H1 (cell line): ENCODE measurements at regions not wholly inside any gene's neighbourhood (a gene's known extent, or its start where the extent isn't known, plus 50 kb on each side); places are given as distances from the start of the nearest gene placed in this dataset.

Source experiments
- CTCF ChIA-PET: fragments of 300-600 bp; sonication (Branson Sonifier 250); formaldehyde crosslinking; loops from one replicate; lab custom pipeline; 2021; ENCODE audit not compliant: partially characterized antibody; lab: Charles Lee
- POLR2A ChIA-PET: fragments of 300-600 bp; sonication (Branson Sonifier 250); formaldehyde crosslinking; loops from one replicate; lab custom pipeline; 2021; ENCODE audit warnings: inconsistent platforms; ENCODE audit not compliant: partially characterized antibody; lab: Charles Lee
- DNase-seq, 2 experiments: peaks; one replicate each; pipeline versions ENCODE4 v3.0.0 to v3.0.0-alpha.2; 2010 to 2022; ENCODE audit warnings: low spot score in 2 of 2, low read depth in 1 of 2, mixed read lengths in 1 of 2
- FAIRE-seq: peaks from 2 replicates; lab custom pipeline; 2011; peaks lifted over from hg19 to GRCh38; lab: Jason Lieb, UNC
- H2AFZ ChIP-seq: 2 replicates; pipeline ENCODE4 v1.8.1; 2012; ENCODE audit warnings: low read length, inconsistent platforms
- H2AK5ac ChIP-seq: 2 replicates; pipeline ENCODE4 v1.6.1; 2013; ENCODE audit warnings: low read depth, low read length
- H2BK120ac ChIP-seq: replicated peaks from 2 replicates; pipeline ENCODE3; 2013; ENCODE audit warnings: low read depth, low read length, inconsistent platforms
- H2BK12ac ChIP-seq: 2 replicates; pipeline ENCODE4 v1.6.1; 2013; ENCODE audit warnings: low read depth, low read length
- H2BK15ac ChIP-seq: 2 replicates; pipeline ENCODE4 v1.6.1; 2013; ENCODE audit warnings: low read length
- H2BK20ac ChIP-seq: 2 replicates; pipeline ENCODE4 v1.6.1; 2013; ENCODE audit warnings: low read length
- H2BK5ac ChIP-seq: 2 replicates; pipeline ENCODE4 v1.6.1; 2013; ENCODE audit warnings: low read depth, low read length
- H3K14ac ChIP-seq: 2 replicates; pipeline ENCODE4 v1.6.1; 2013; ENCODE audit warnings: inconsistent platforms; ENCODE audit not compliant: insufficient read length
- H3K18ac ChIP-seq: 2 replicates; pipeline ENCODE4 v1.6.1; 2013; ENCODE audit warnings: low read length; ENCODE audit errors: extremely low read depth
- H3K23ac ChIP-seq: 2 replicates; pipeline ENCODE4 v1.6.1; 2013; ENCODE audit warnings: inconsistent platforms; ENCODE audit not compliant: insufficient read length
- H3K23me2 ChIP-seq: 2 replicates; pipeline ENCODE4 v1.6.1; 2013; ENCODE audit warnings: low read depth, low read length
- H3K27ac ChIP-seq: 2 replicates; pipeline ENCODE4 v1.6.1; 2011; ENCODE audit warnings: low read depth, low read length, inconsistent platforms
- H3K27me3 ChIP-seq, 4 experiments: replicated peaks in 1 of 4; 1 replicate in 1 of 4; 2 replicates in 3 of 4; pipeline versions ENCODE4 v1.6.1 to v1.8.1; 2011 to 2013; ENCODE audit warnings: low read length in 3 of 4, mild to moderate bottlenecking in 3 of 4, inconsistent platforms in 2 of 4, mixed read lengths in 2 of 4, moderate library complexity in 1 of 4; ENCODE audit not compliant: control insufficient read depth in 3 of 4, insufficient read depth in 3 of 4; ENCODE audit errors: extremely low read depth in 1 of 4
- H3K36me3 ChIP-seq, 4 experiments: 2 replicates each; pipeline versions ENCODE4 v1.6.1 to v1.8.1; 2011 to 2013; ENCODE audit warnings: mild to moderate bottlenecking in 4 of 4, low read length in 3 of 4, moderate library complexity in 2 of 4, control low read depth in 1 of 4, inconsistent platforms in 1 of 4; ENCODE audit not compliant: insufficient read depth in 4 of 4, control insufficient read depth in 2 of 4
- H3K4ac ChIP-seq: replicated peaks from 2 replicates; pipeline ENCODE3; 2013; ENCODE audit warnings: low read length, low read depth, mixed read lengths, inconsistent platforms; ENCODE audit not compliant: insufficient read length
- H3K4me1 ChIP-seq, 4 experiments: replicated peaks in 1 of 4; 1 replicate in 1 of 4; 2 replicates in 3 of 4; pipeline versions ENCODE4 v1.6.1 to v1.8.1; 2011 to 2013; ENCODE audit warnings: low read length in 3 of 4, inconsistent platforms in 2 of 4, mixed read lengths in 1 of 4; ENCODE audit not compliant: insufficient read depth in 4 of 4, control insufficient read depth in 3 of 4
- H3K4me2 ChIP-seq, 2 experiments: 2 replicates each; pipeline versions ENCODE4 v1.6.1 to v1.8.1; 2011 to 2013; ENCODE audit warnings: low read depth in 2 of 2, low read length in 2 of 2, control low read depth in 1 of 2, inconsistent platforms in 1 of 2, mild to moderate bottlenecking in 1 of 2; ENCODE audit not compliant: insufficient read depth in 1 of 2
- H3K4me3 ChIP-seq, 4 experiments: fragments of 200-600, 300-600 bp in 1 of 4; sonication (generic), shearing (Covaris generic), sonication (Bioruptor Twin) in 1 of 4; 2 replicates each; pipeline versions ENCODE4 v1.5.1 to v1.8.1; 2011 to 2016; ENCODE audit warnings: low read length in 4 of 4, low read depth in 3 of 4, control low read depth in 2 of 4, inconsistent platforms in 2 of 4, mild to moderate bottlenecking in 2 of 4, mixed read lengths in 1 of 4, moderate library complexity in 1 of 4; ENCODE audit not compliant: insufficient read depth in 2 of 4; ENCODE audit errors: extremely low read depth in 1 of 4
- H3K56ac ChIP-seq: replicated peaks from 2 replicates; pipeline ENCODE3; 2013; ENCODE audit warnings: low read depth, mild to moderate bottlenecking, mixed read lengths, low read length, inconsistent platforms; ENCODE audit not compliant: insufficient read length
- H3K79me1 ChIP-seq: 2 replicates; pipeline ENCODE4 v1.6.1; 2013; ENCODE audit warnings: low read depth, low read length, control low read depth
- H3K79me2 ChIP-seq, 2 experiments: 2 replicates each; pipeline versions ENCODE4 v1.6.1 to v1.8.1; 2012 to 2013; ENCODE audit warnings: low read length in 2 of 2, mild to moderate bottlenecking in 2 of 2, inconsistent platforms in 1 of 2; ENCODE audit not compliant: insufficient read depth in 2 of 2, control insufficient read depth in 1 of 2
- H3K9ac ChIP-seq, 4 experiments: replicated peaks in 1 of 4; 1 replicate in 1 of 4; 2 replicates in 3 of 4; pipeline versions ENCODE4 v1.6.1 to v1.8.1; 2011 to 2013; ENCODE audit warnings: low read depth in 3 of 4, low read length in 3 of 4, control low read depth in 2 of 4, mild to moderate bottlenecking in 2 of 4, moderate library complexity in 2 of 4, inconsistent platforms in 1 of 4; ENCODE audit errors: extremely low read depth in 1 of 4
- H3K9me3 ChIP-seq, 2 experiments: 2 replicates each; pipeline versions ENCODE4 v1.6.1 to v1.8.1; 2012 to 2013; ENCODE audit warnings: mild to moderate bottlenecking in 2 of 2, moderate library complexity in 2 of 2, control low read depth in 1 of 2, inconsistent platforms in 1 of 2, low read depth in 1 of 2, low read length in 1 of 2, mixed read lengths in 1 of 2; ENCODE audit not compliant: insufficient read depth in 2 of 2
- H4K20me1 ChIP-seq, 2 experiments: replicated peaks in 1 of 2; 2 replicates each; pipeline versions ENCODE3 to v1.8.1; 2011 to 2013; ENCODE audit warnings: inconsistent platforms in 2 of 2, low read length in 2 of 2, mild to moderate bottlenecking in 1 of 2; ENCODE audit not compliant: insufficient read depth in 2 of 2, control insufficient read depth in 1 of 2
- H4K5ac ChIP-seq: 2 replicates; pipeline ENCODE4 v1.6.1; 2013; ENCODE audit warnings: low read length, low read depth, mixed read lengths, inconsistent platforms; ENCODE audit not compliant: insufficient read length
- H4K8ac ChIP-seq: 2 replicates; pipeline ENCODE4 v1.8.0; 2013; ENCODE audit warnings: mild to moderate bottlenecking, moderate library complexity, low read length, inconsistent platforms; ENCODE audit not compliant: insufficient read depth; ENCODE audit errors: extremely low read depth
- H4K91ac ChIP-seq: replicated peaks from 2 replicates; pipeline ENCODE3; 2013; ENCODE audit warnings: low read length, mixed read lengths, inconsistent platforms; ENCODE audit not compliant: insufficient read length
- EP300 ChIP-seq, 2 experiments: IDR thresholded peaks; 1 replicate in 1 of 2; 2 replicates in 1 of 2; pipeline ENCODE4 v1.6.1; 2011 to 2012; ENCODE audit warnings: low read depth in 2 of 2, low read length in 2 of 2, mild to moderate bottlenecking in 2 of 2, borderline replicate concordance in 1 of 2, inconsistent platforms in 1 of 2, moderate library complexity in 1 of 2
- GTF2F1 ChIP-seq: IDR thresholded peaks from 2 replicates; pipeline ENCODE4 v1.6.1; 2012; ENCODE audit warnings: low read depth, low read length, improper control_type of control experiment, borderline replicate concordance
- HDAC2 ChIP-seq, 2 experiments: fragments of 300-600 bp in 1 of 2; sonication (generic) in 1 of 2; IDR thresholded peaks; 2 replicates each; pipeline ENCODE4 v1.6.1; 2011 to 2012; ENCODE audit warnings: low read depth in 2 of 2, low read length in 2 of 2, mild to moderate bottlenecking in 2 of 2, moderate library complexity in 2 of 2, borderline replicate concordance in 1 of 2, inconsistent platforms in 1 of 2
- JUN ChIP-seq: IDR thresholded peaks from 2 replicates; pipeline ENCODE4 v1.6.1; 2011; ENCODE audit warnings: low read depth, mild to moderate bottlenecking, improper control_type of control experiment, low read length
- KDM5A ChIP-seq: fragments of 200-600 bp; IDR thresholded peaks from 2 replicates; pipeline ENCODE4 v1.7.1; 2012; ENCODE audit warnings: mild to moderate bottlenecking, low read length, inconsistent platforms, mixed read lengths
- MAFK ChIP-seq: IDR thresholded peaks from 2 replicates; pipeline ENCODE4 v1.6.1; 2012; ENCODE audit warnings: low read depth, mild to moderate bottlenecking, improper control_type of control experiment, low read length
- RFX5 ChIP-seq: IDR thresholded peaks from 2 replicates; pipeline ENCODE4 v1.6.1; 2011; ENCODE audit warnings: low read depth, low read length, improper control_type of control experiment, borderline replicate concordance
- RXRA ChIP-seq: IDR thresholded peaks from 2 replicates; pipeline ENCODE4 v1.6.1; 2011; ENCODE audit warnings: low read depth, mild to moderate bottlenecking, low read length, moderate library complexity; ENCODE audit not compliant: insufficient read depth
- SIRT6 ChIP-seq: IDR thresholded peaks from one replicate; pipeline ENCODE4 v1.7.1; 2012; ENCODE audit warnings: low read length, inconsistent platforms
- TAF7 ChIP-seq: optimal IDR thresholded peaks from 2 replicates; pipeline ENCODE3; 2011; ENCODE audit warnings: low read depth, mild to moderate bottlenecking, inconsistent platforms, low read length, moderate library complexity, borderline replicate concordance
- TCF12 ChIP-seq: IDR thresholded peaks from 2 replicates; pipeline ENCODE4 v1.6.1; 2011; ENCODE audit warnings: low read depth, mild to moderate bottlenecking, low read length
- YY1 ChIP-seq: IDR thresholded peaks from 2 replicates; pipeline ENCODE4 v1.6.1; 2011; ENCODE audit warnings: low read depth, mild to moderate bottlenecking, low read length
- ZNF274 ChIP-seq: IDR thresholded peaks from 2 replicates; pipeline ENCODE4 v1.7.0; 2012; ENCODE audit warnings: low read length, borderline replicate concordance; ENCODE audit errors: extremely low read depth
- WGBS, 2 experiments: shearing (Covaris generic) in 1 of 2; methylation state at CpG; one replicate each; pipeline versions ENCODE4 v1.1.6 to v1.1.7; 2013 to 2015; ENCODE audit warnings: low lambda C conversion rate in 2 of 2, mixed read lengths in 2 of 2, inconsistent platforms in 1 of 2, low coverage in 1 of 2, missing lambda C conversion rate in 1 of 2; ENCODE audit not compliant: insufficient replicate concordance in 2 of 2, insufficient coverage in 1 of 2, insufficient read length in 1 of 2; ENCODE audit errors: extremely low coverage in 1 of 2, missing lambda C conversion rate in 1 of 2; 5-methylcytosine and 5-hydroxymethylcytosine counted together

DNA sequence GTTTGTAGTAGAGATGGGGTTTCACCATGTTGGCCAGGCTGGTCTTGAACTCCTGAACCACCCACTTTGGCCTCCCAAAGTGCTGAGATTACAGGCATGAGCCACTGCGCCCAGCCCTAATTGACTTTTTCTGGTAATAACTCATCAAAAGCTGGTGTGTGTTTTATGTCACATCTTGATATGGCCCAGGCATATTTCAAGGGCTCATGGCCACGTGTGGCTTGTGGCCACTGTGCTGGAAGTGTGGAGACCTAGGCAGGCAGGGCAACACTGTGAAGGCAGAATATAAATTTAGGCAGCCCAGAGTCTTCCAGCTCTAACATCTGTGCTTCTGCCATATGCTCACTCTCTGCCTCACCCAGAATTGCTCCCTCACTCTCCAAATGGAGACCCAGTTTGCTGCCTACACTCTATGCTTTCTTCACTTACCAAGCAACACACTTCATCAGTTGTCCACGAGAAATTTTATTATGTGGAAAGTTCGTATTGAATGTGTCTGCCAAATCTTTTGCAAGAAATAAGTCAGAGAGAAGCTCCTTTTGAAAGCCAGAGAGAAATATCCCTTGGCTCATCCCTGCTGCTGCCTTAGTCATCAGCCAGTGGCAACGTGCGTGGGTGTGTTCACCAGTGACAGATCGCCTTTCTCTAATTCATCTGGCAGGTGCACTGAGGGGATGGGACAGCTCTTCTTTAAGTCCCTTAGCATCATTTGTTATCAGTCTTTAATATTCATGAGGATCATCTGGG is 129.4 kb upstream of the CXCR4 start:
- no peak overlapping the region for H4K8ac ChIP-seq
- H3K9me3 ChIP-seq: no peaks in the 10 kb centered on the region
- ChIA-PET POLR2A (no interaction called here), CTCF (interaction anchor here (0.6 kb wide), 2 partner anchors 13 to 334 kb away, joined by 3 to 5 read pairs; no protein-coding TSS in a partner anchor)
- no peak overlapping the region for H3K27ac ChIP-seq
- H3K79me2 ChIP-seq: no peaks in the 10 kb centered on the region
- no peak overlapping the region for H2BK12ac ChIP-seq
- FAIRE-seq: no peak
- no peak overlapping the region for H4K91ac ChIP-seq
- H3K9ac ChIP-seq: no peak overlapping the region
- H3K4me2 ChIP-seq: no peak overlapping the region
- no peak overlapping the region for H3K4me3 ChIP-seq
- H3K4me1 ChIP-seq: peaks cover 0 to 6% (median 1%) of the 10 kb centered on the region in 4 experiments; a peak in 3 of 7 replicates
- no peaks in the 10 kb centered on the region for H3K79me1 ChIP-seq
- H3K23me2 ChIP-seq: no peaks in the 10 kb centered on the region
- no peak overlapping the region for H2AK5ac ChIP-seq
- H3K27me3 ChIP-seq: no peaks in the 10 kb centered on the region
- H3K36me3 ChIP-seq: no peaks in the 10 kb centered on the region
- H2BK120ac ChIP-seq: no peak overlapping the region
- H3K14ac ChIP-seq: no peak overlapping the region
- H4K20me1 ChIP-seq: no peaks in the 10 kb centered on the region
- DNase-seq: no peak
- no peak overlapping the region for H2BK5ac ChIP-seq
- H3K56ac ChIP-seq: no peak overlapping the region
- no peak overlapping the region for H3K4ac ChIP-seq
- H2BK15ac ChIP-seq: no peak overlapping the region
- no peak overlapping the region for H3K23ac ChIP-seq
- H4K5ac ChIP-seq: no peak overlapping the region
- WGBS, 2 experiments: 98% methylated on average over 7 of the region's 7 CpGs; no CpG with 5 or more reads in 1 of the 2 experiments
- H2BK20ac ChIP-seq: no peak overlapping the region
- H2AFZ ChIP-seq: no peak overlapping the region
- H3K18ac ChIP-seq: no peak overlapping the region
- TF ChIP-seq TCF12: no peak
- TF ChIP-seq EP300 (IDR thresholded peaks at IDR 0.05; ENCODE audit: borderline replicate concordance in 1 of 2, low read depth in 2 of 2, low read length in 2 of 2): no peak
- no peak for TF ChIP-seq KDM5A
- no peak for TF ChIP-seq TAF7
- no peak for TF ChIP-seq RXRA
- TF ChIP-seq HDAC2 (IDR thresholded peaks at IDR 0.05; ENCODE audit: borderline replicate concordance in 1 of 2, low read depth in 2 of 2, low read length in 2 of 2): no peak
- TF ChIP-seq SIRT6: no peak
- TF ChIP-seq ZNF274: no peak
- TF ChIP-seq MAFK: no peak
- TF ChIP-seq RFX5: no peak
- no peak for TF ChIP-seq JUN
- TF ChIP-seq YY1: no peak
- TF ChIP-seq GTF2F1: no peak
